HepG2 (cell line): ENCODE measurements at regions not wholly inside any gene's neighbourhood (a gene's known extent, or its start where the extent isn't known, plus 50 kb on each side); places are given as distances from the start of the nearest gene placed in this dataset.

ENCODE experiments used
- DPF2 ChIP-seq: sonication (generic); formaldehyde crosslinking; IDR thresholded peaks from 2 replicates; pipeline ENCODE4 v1.4.0; 2020; ENCODE audit warnings: mild to moderate bottlenecking, low read depth, missing genetic modification reagents, borderline replicate concordance
- EEA1 ChIP-seq: sonication (generic); formaldehyde crosslinking; IDR thresholded peaks from 2 replicates; pipeline ENCODE4 v1.5.1; 2020; ENCODE audit warnings: mild to moderate bottlenecking, missing genetic modification reagents, borderline replicate concordance
- EP300 ChIP-seq, 3 experiments: sonication (generic) in 1 of 3; formaldehyde crosslinking in 1 of 3; IDR thresholded peaks; 2 replicates each; pipeline versions ENCODE4 v1.5.1 to v1.6.1; 2011 to 2020; ENCODE audit warnings: low read depth in 2 of 3, low read length in 2 of 3, borderline replicate concordance in 1 of 3, improper control_type of control experiment in 1 of 3, mild to moderate bottlenecking in 1 of 3, missing genetic modification reagents in 1 of 3, moderate library complexity in 1 of 3
- FOXA3 ChIP-seq: IDR thresholded peaks from 2 replicates; pipeline ENCODE4 v1.6.1; 2016; ENCODE audit warnings: missing genetic modification reagents, missing compliant biosample characterization
- GPN1 ChIP-seq: sonication (generic); formaldehyde crosslinking; IDR thresholded peaks from 2 replicates; pipeline ENCODE4 v1.5.1; 2020; ENCODE audit warnings: missing genetic modification reagents, borderline replicate concordance
- HDAC6 ChIP-seq: fragments of 200-600 bp; sonication (generic); IDR thresholded peaks from 2 replicates; pipeline ENCODE4 v1.7.0; 2017; ENCODE audit warnings: mild to moderate bottlenecking, antibody characterized with exemption, low read length, low read depth
- HOXD1 ChIP-seq: sonication (generic); formaldehyde crosslinking; IDR thresholded peaks from 2 replicates; pipeline ENCODE4 v1.5.0; 2020; ENCODE audit warnings: missing genetic modification reagents
- KDM4B ChIP-seq: sonication (generic); formaldehyde crosslinking; IDR thresholded peaks from 2 replicates; pipeline ENCODE4 v1.4.0; 2020; ENCODE audit warnings: missing genetic modification reagents
- KLF15 ChIP-seq: sonication (generic); formaldehyde crosslinking; IDR thresholded peaks from 2 replicates; pipeline ENCODE4 v1.8.1; 2023; ENCODE audit warnings: borderline replicate concordance, mild to moderate bottlenecking, inconsistent platforms, missing genetic modification reagents, mixed read lengths
- PAX8 ChIP-seq: sonication (generic); formaldehyde crosslinking; IDR thresholded peaks from 2 replicates; pipeline ENCODE4 v1.8.0; 2022; ENCODE audit warnings: mild to moderate bottlenecking, missing genetic modification reagents, borderline replicate concordance
- STAG1 ChIP-seq: sonication (generic); formaldehyde crosslinking; IDR thresholded peaks from 2 replicates; pipeline ENCODE4 v1.4.0; 2020; ENCODE audit warnings: missing genetic modification reagents
- TAF15 ChIP-seq: fragments of 200-400 bp; formaldehyde crosslinking; IDR thresholded peaks from one replicate; pipeline ENCODE4 v1.6.1; 2018; ENCODE audit warnings: mild to moderate bottlenecking, low read depth, low read length; ENCODE audit not compliant: poor library complexity, severe bottlenecking
- ZKSCAN5 ChIP-seq: sonication (generic); formaldehyde crosslinking; IDR thresholded peaks from 2 replicates; pipeline ENCODE4 v1.5.1; 2020; ENCODE audit warnings: mild to moderate bottlenecking, missing genetic modification reagents
- ZNF234 ChIP-seq: sonication (generic); formaldehyde crosslinking; conservative IDR thresholded peaks from 2 replicates; pipeline ENCODE4 v1.5.1; 2020; ENCODE audit warnings: mild to moderate bottlenecking, missing genetic modification reagents
- ZNF33B ChIP-seq: sonication (generic); formaldehyde crosslinking; IDR thresholded peaks from 2 replicates; pipeline ENCODE4 v1.5.1; 2020; ENCODE audit warnings: mild to moderate bottlenecking, missing genetic modification reagents
- ZNF441 ChIP-seq: sonication (generic); formaldehyde crosslinking; IDR thresholded peaks from 2 replicates; pipeline ENCODE4 v1.7.0; 2021; ENCODE audit warnings: missing genetic modification reagents, borderline replicate concordance
- ZNF562 ChIP-seq: sonication (generic); formaldehyde crosslinking; IDR thresholded peaks from 2 replicates; pipeline ENCODE4 v1.8.0; 2022; ENCODE audit warnings: missing genetic modification reagents, borderline replicate concordance
- ZNF646 ChIP-seq: sonication (generic); formaldehyde crosslinking; IDR thresholded peaks from 2 replicates; pipeline ENCODE4 v1.9.0; 2021; ENCODE audit warnings: mild to moderate bottlenecking, missing genetic modification reagents
- ZNF792 ChIP-seq: IDR thresholded peaks from 2 replicates; pipeline ENCODE4 v1.6.1; 2016
- TF ChIP-seq, protein P1 (sequence below): sonication (generic); formaldehyde crosslinking; IDR thresholded peaks from 2 replicates; pipeline ENCODE4 v1.4.0; 2020; ENCODE audit warnings: mild to moderate bottlenecking, low read depth, missing genetic modification reagents

DNA sequence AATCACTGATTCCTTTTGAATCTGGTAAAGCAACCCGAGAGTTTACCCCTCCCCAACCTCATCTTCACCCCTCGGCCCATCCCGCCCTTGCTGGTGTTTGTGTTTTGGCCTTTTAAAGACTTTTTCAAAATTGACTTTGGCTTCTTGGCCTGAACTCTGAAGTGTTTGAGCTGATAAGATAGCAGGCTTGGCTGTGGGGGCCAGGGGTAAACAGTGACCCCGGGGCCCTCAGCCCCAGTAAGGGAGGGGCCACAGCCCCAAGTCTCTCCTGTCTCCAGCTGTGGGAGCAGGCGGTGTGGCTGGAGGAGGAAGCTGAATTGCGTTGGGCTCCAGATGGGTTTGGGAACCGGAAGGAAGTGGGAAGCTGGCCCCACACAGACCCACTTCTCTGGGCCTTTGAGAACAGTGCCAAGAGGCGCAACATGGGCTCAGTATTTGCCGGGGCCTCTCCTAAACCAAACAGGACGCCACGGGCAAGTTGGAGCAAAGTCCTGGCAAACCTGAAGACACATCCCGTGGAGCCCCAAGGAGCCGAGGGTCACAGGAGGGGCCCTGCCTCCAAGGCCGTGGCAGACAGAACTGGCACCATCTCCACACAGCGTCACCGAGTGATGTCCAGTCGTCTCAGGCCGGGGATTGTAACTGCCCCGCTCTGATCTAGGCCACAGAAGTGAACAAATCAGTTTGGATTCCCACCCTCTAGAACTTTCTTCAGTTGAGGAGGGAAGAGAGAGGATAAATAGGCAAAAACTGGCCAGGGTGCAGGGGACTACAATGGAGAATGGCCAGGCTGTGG lies 54.3 kb upstream of the PTPN1 start (continued):
- peak; percentile 34; the same call in 1 of the 2 replicates for TF ChIP-seq ZNF646 (CRISPR knock-in tag)
- TF ChIP-seq ZNF33B = peak; percentile 89; the same call in 1 of the 2 replicates
- peak; percentile 46; the same call in 1 of the 2 replicates for TF ChIP-seq KLF15 (CRISPR knock-in tag)
- TF ChIP-seq STAG1 (CRISPR knock-in tag) = peak; percentile 44
- peak; percentile 95 for TF ChIP-seq HOXD1 (CRISPR knock-in tag)
- TF ChIP-seq ZNF441 (CRISPR knock-in tag) = no peak
- TF ChIP-seq DPF2 (CRISPR knock-in tag) = peak; percentile 98
- TF ChIP-seq ZNF792 (CRISPR knock-in tag) = no peak; the same call in 1 of the 2 replicates
- peak; percentile 56; the same call in 1 of the 2 replicates for TF ChIP-seq PAX8
- no peak for TF ChIP-seq TAF15
- TF ChIP-seq GPN1 (CRISPR knock-in tag) = 0 out of 2 replicates have a peak, but pooled peaks have one; percentile 56
- TF ChIP-seq ZKSCAN5 (CRISPR knock-in tag) = 0 out of 2 replicates have a peak, but pooled peaks have one; percentile 7
- no peak; the same call in 1 of the 2 replicates for TF ChIP-seq ZNF234
- TF ChIP-seq, protein P1, sequence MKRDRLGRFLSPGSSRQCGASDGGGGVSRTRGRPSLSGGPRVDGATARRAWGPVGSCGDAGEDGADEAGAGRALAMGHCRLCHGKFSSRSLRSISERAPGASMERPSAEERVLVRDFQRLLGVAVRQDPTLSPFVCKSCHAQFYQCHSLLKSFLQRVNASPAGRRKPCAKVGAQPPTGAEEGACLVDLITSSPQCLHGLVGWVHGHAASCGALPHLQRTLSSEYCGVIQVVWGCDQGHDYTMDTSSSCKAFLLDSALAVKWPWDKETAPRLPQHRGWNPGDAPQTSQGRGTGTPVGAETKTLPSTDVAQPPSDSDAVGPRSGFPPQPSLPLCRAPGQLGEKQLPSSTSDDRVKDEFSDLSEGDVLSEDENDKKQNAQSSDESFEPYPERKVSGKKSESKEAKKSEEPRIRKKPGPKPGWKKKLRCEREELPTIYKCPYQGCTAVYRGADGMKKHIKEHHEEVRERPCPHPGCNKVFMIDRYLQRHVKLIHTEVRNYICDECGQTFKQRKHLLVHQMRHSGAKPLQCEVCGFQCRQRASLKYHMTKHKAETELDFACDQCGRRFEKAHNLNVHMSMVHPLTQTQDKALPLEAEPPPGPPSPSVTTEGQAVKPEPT (CRISPR knock-in tag) = peak; percentile 46
- TF ChIP-seq ZNF562 (CRISPR knock-in tag) = no peak
- TF ChIP-seq HDAC6 = no peak
- peak; percentile 92 for TF ChIP-seq FOXA3 (CRISPR knock-in tag)
- TF ChIP-seq EP300 (IDR thresholded peaks at IDR 0.05; ENCODE audit: low read depth in 2 of 2, low read length in 2 of 2) = peak in 1 of 2 experiments; percentile 98; a peak in 2 of 4 replicates
- TF ChIP-seq EP300 (CRISPR knock-in tag; IDR thresholded peaks at IDR 0.05; ENCODE audit: borderline replicate concordance) = peak; percentile 88; the same call in 1 of the 2 replicates
- TF ChIP-seq EEA1 = no peak
- TF ChIP-seq KDM4B = peak; percentile 86; the same call in 1 of the 2 replicates
